ENCODE measurements at regions not wholly inside any gene's neighbourhood (a gene's known extent, or its start where the extent isn't known, plus 50 kb on each side); places are given as distances from the start of the nearest gene placed in this dataset.

- no peak for TF ChIP-seq ZNF532 (CRISPR knock-in tag; IDR thresholded peaks at IDR 0.05; ENCODE audit: borderline replicate concordance)
These were observed 127.6 kb upstream of the LINC00305 start (continued) for GRCh38 chr18:64276311-64277090.

- TF ChIP-seq ZNF219 (CRISPR knock-in tag; IDR thresholded peaks at IDR 0.05; ENCODE audit: borderline replicate concordance) (no peak), ATF1 (CRISPR knock-in tag; IDR thresholded peaks at IDR 0.05) (no peak), ATF2 (CRISPR knock-in tag; IDR thresholded peaks at IDR 0.05; ENCODE audit: borderline replicate concordance, low read depth) (no peak), ZSCAN18 (CRISPR knock-in tag; IDR thresholded peaks at IDR 0.05) (no peak)
- Mint-ChIP-seq H3K27ac (peak overlapping the region; percentile 93), H3K4me1 (peaks cover 53% of the 10 kb centered on the region), H3K36me3 (peaks cover 46% of the 10 kb centered on the region), H3K4me3 (no peak overlapping the region), H3K27me3 (ENCODE audit: low read depth) (peaks cover 3% of the 10 kb centered on the region), H3K9me3 (peaks cover 46% of the 10 kb centered on the region)
- POLR2A ChIA-PET = no interaction called here
- no peak for ATAC-seq
- DNase-seq (ENCODE audit: low spot score) = no peak
- CTCF ChIA-PET = no interaction called here
These were observed 126.9 kb upstream of the LINC00305 start for GRCh38 chr18:64275593-64276300.

- Mint-ChIP-seq H3K9me3 (peaks cover 30% of the 10 kb centered on the region), H3K27ac (peak overlapping the region; percentile 95), H3K4me1 (peaks cover 66% of the 10 kb centered on the region), H3K4me3 (peak overlapping the region; percentile 36), H3K36me3 (peaks cover 29% of the 10 kb centered on the region), H3K27me3 (ENCODE audit: low read depth) (peaks cover 3% of the 10 kb centered on the region)
- DNase-seq (ENCODE audit: low spot score) (no peak), ATAC-seq (peak; percentile 92)
- ChIA-PET CTCF (no interaction called here), POLR2A (no interaction called here)
- no peak for TF ChIP-seq EMX1 (CRISPR knock-in tag; IDR thresholded peaks at IDR 0.05)
- no peak for TF ChIP-seq ATF3 (CRISPR knock-in tag; conservative IDR thresholded peaks at IDR 0.05)
- TF ChIP-seq NR2C2 (CRISPR knock-in tag; IDR thresholded peaks at IDR 0.05) = no peak
- no peak for TF ChIP-seq NR1H2 (CRISPR knock-in tag; IDR thresholded peaks at IDR 0.05)
- no peak for TF ChIP-seq ZNF512 (CRISPR knock-in tag; IDR thresholded peaks at IDR 0.05; ENCODE audit: borderline replicate concordance)
- TF ChIP-seq NFE2L1 (CRISPR knock-in tag; IDR thresholded peaks at IDR 0.05) = no peak
- no peak for TF ChIP-seq RELA (CRISPR knock-in tag; IDR thresholded peaks at IDR 0.05; ENCODE audit: borderline replicate concordance)
- no peak for TF ChIP-seq ZNF532 (CRISPR knock-in tag; IDR thresholded peaks at IDR 0.05; ENCODE audit: borderline replicate concordance)
- TF ChIP-seq PREB (CRISPR knock-in tag; IDR thresholded peaks at IDR 0.05; ENCODE audit: borderline replicate concordance) = no peak
- peak; percentile 47; the same call in 1 of the 2 replicates for TF ChIP-seq FOXJ3 (CRISPR knock-in tag; IDR thresholded peaks at IDR 0.05; ENCODE audit: borderline replicate concordance)
- TF ChIP-seq JAZF1 (CRISPR knock-in tag; IDR thresholded peaks at IDR 0.05) = no peak
- TF ChIP-seq ESRRA (CRISPR knock-in tag; IDR thresholded peaks at IDR 0.05; ENCODE audit: borderline replicate concordance) = no peak
These were observed 124.8 kb upstream of the LINC00305 start for GRCh38 chr18:64273724-64274123.
